ENCODE measurements at regions not wholly inside any gene's neighbourhood (a gene's known extent, or its start where the extent isn't known, plus 50 kb on each side); places are given as distances from the start of the nearest gene placed in this dataset.

- TF ChIP-seq, protein P1, sequence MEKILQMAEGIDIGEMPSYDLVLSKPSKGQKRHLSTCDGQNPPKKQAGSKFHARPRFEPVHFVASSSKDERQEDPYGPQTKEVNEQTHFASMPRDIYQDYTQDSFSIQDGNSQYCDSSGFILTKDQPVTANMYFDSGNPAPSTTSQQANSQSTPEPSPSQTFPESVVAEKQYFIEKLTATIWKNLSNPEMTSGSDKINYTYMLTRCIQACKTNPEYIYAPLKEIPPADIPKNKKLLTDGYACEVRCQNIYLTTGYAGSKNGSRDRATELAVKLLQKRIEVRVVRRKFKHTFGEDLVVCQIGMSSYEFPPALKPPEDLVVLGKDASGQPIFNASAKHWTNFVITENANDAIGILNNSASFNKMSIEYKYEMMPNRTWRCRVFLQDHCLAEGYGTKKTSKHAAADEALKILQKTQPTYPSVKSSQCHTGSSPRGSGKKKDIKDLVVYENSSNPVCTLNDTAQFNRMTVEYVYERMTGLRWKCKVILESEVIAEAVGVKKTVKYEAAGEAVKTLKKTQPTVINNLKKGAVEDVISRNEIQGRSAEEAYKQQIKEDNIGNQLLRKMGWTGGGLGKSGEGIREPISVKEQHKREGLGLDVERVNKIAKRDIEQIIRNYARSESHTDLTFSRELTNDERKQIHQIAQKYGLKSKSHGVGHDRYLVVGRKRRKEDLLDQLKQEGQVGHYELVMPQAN (IDR thresholded peaks at IDR 0.05; ENCODE audit: borderline replicate concordance), result no peak
- TF ChIP-seq NR2C1 (IDR thresholded peaks at IDR 0.05), result no peak
- no peak for TF ChIP-seq NR2C1 (tag; IDR thresholded peaks at IDR 0.05)
- TF ChIP-seq, protein P2, sequence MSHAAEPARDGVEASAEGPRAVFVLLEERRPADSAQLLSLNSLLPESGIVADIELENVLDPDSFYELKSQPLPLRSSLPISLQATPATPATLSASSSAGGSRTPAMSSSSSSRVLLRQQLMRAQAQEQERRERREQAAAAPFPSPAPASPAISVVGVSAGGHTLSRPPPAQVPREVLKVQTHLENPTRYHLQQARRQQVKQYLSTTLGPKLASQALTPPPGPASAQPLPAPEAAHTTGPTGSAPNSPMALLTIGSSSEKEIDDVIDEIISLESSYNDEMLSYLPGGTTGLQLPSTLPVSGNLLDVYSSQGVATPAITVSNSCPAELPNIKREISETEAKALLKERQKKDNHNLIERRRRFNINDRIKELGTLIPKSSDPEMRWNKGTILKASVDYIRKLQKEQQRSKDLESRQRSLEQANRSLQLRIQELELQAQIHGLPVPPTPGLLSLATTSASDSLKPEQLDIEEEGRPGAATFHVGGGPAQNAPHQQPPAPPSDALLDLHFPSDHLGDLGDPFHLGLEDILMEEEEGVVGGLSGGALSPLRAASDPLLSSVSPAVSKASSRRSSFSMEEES (CRISPR knock-in tag; IDR thresholded peaks at IDR 0.05), result no peak
- TF ChIP-seq CBX3 (IDR thresholded peaks at IDR 0.05; ENCODE audit: borderline replicate concordance in 1 of 2, low read length in 2 of 2), result no peak
Measured at GRCh38 chr2:236998236-236998635, 87.5 kb upstream of the COPS8 start.

Measured in K562 (cell line).